H1 (cell line): ENCODE measurements at regions not wholly inside any gene's neighbourhood (a gene's known extent, or its start where the extent isn't known, plus 50 kb on each side); places are given as distances from the start of the nearest gene placed in this dataset.

ENCODE experiments used
- CEBPB ChIP-seq: IDR thresholded peaks from 2 replicates; pipeline ENCODE4 v1.6.1; 2012; ENCODE audit warnings: low read depth, low read length
- CREB1 ChIP-seq: IDR thresholded peaks from 2 replicates; pipeline ENCODE4 v1.6.1; 2012; ENCODE audit warnings: inconsistent platforms
- POLR2A ChIP-seq, 2 experiments: IDR thresholded peaks; 1 replicate in 1 of 2; 2 replicates in 1 of 2; pipeline ENCODE4 v1.6.1; 2011; ENCODE audit warnings: low read depth in 2 of 2, low read length in 2 of 2, mild to moderate bottlenecking in 2 of 2; ENCODE audit errors: control extremely low read depth in 1 of 2

GRCh38 chr6:113102761-113103160 lies 754.4 kb upstream of the MARCKS start:
- TF ChIP-seq CREB1 (no peak), POLR2A (IDR thresholded peaks at IDR 0.05; ENCODE audit: control extremely low read depth in 1 of 2, low read depth in 2 of 2, low read length in 2 of 2) (no peak), CEBPB (no peak)
